ENCODE measurements at regions not wholly inside any gene's neighbourhood (a gene's known extent, or its start where the extent isn't known, plus 50 kb on each side); places are given as distances from the start of the nearest gene placed in this dataset.

GRCh38 chr5:155941340-155941739 is 385.6 kb upstream of the SGCD start:
- no peak overlapping the region for H3K4me2 ChIP-seq
- no peaks in the 10 kb centered on the region for H3K4me1 ChIP-seq
- no peaks in the 10 kb centered on the region for H3K27me3 ChIP-seq
- H3K36me3 ChIP-seq, result no peaks in the 10 kb centered on the region
- TF ChIP-seq Cebpa-rat (IDR thresholded peaks at IDR 0.05), result no peak
- H3K27ac ChIP-seq, result no peak overlapping the region
- H3K9ac ChIP-seq, result no peak overlapping the region
- no peaks in the 10 kb centered on the region for H4K20me1 ChIP-seq
- H3K4me3 ChIP-seq, result no peak overlapping the region
- H3K9me3 ChIP-seq, result no peaks in the 10 kb centered on the region

GRCh38 chr5:155943516-155944407 is 383.2 kb upstream of the SGCD start:
- Histone ChIP-seq H3K4me2 (no peak overlapping the region), H3K4me3 (no peak overlapping the region), H3K9me3 (no peaks in the 10 kb centered on the region), H3K27me3 (no peaks in the 10 kb centered on the region), H3K27ac (no peak overlapping the region), H3K9ac (no peak overlapping the region), H3K36me3 (no peaks in the 10 kb centered on the region), H4K20me1 (no peaks in the 10 kb centered on the region), H3K4me1 (no peaks in the 10 kb centered on the region)
- TF ChIP-seq Cebpa-rat (IDR thresholded peaks at IDR 0.05), result no peak

DNA sequence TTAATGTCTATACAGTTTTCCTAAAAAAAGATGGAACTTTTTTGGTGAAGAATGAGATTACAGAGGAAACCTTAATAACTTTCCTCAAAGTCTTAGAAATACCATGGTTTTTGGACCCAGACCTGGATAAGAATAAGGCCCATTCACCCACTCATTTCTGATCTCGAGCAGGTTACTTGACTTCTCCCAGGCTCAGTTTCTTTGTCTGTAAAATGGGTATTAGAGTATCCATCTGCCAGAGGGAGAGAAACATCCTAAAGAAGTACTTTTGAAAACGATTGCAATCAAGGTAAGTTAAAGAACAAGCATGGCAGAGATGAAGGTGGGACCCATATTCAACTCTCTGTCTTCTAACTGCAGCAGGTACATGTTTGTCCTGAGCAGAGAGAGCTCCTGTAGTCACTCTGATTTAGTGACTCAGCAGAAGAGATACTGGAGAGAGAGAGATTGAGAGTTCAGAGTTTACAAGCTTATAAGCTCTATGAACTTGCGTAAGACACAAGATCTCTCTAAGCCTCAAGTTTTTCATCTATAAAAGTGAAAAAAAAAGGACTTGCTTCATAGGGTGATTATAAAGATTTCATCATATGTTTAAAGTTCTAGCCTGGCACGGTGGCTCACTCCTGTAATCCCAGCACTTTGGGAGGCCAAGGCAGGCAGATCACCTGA is 379.4 kb upstream of the SGCD start:
- TF ChIP-seq Cebpa-rat (IDR thresholded peaks at IDR 0.05), result no peak
- H3K9ac ChIP-seq, result no peak overlapping the region
- no peak overlapping the region for H3K4me2 ChIP-seq
- no peak overlapping the region for H3K27ac ChIP-seq
- H3K27me3 ChIP-seq, result no peaks in the 10 kb centered on the region
- no peak overlapping the region for H3K4me3 ChIP-seq
- H3K4me1 ChIP-seq, result no peaks in the 10 kb centered on the region
- H3K36me3 ChIP-seq, result no peaks in the 10 kb centered on the region
- H4K20me1 ChIP-seq, result no peaks in the 10 kb centered on the region
- no peaks in the 10 kb centered on the region for H3K9me3 ChIP-seq

DNA sequence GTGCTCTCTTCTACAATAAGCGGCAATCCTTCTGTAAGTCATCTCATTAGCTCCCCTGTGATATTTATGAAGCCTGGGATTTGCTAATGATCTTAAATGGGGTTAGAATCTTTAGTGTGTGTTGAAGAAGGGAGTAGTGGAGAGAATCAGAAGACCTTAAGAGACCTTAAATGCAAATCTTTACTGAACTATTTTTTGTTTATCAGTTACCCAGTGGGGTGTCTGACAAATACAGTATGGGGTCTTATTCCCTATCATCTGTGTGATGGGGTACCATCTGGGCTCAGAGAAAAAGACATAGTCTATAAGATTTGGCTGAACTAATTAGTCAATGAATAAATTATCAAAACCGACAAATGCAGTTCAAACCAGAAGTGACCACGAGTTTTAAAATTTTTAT is 378.4 kb upstream of the SGCD start:
- Histone ChIP-seq H3K27me3 (no peaks in the 10 kb centered on the region), H3K4me1 (no peaks in the 10 kb centered on the region), H3K9ac (no peak overlapping the region), H3K27ac (no peak overlapping the region), H3K36me3 (no peaks in the 10 kb centered on the region), H3K4me3 (no peak overlapping the region), H3K4me2 (no peak overlapping the region), H3K9me3 (no peaks in the 10 kb centered on the region), H4K20me1 (no peaks in the 10 kb centered on the region)
- TF ChIP-seq Cebpa-rat (IDR thresholded peaks at IDR 0.05), result no peak

GRCh38 chr5:155952486-155953089 is 374.4 kb upstream of the SGCD start:
- H3K27me3 ChIP-seq, result no peaks in the 10 kb centered on the region
- H3K36me3 ChIP-seq, result no peaks in the 10 kb centered on the region
- H3K27ac ChIP-seq, result no peak overlapping the region
- H3K4me3 ChIP-seq, result no peak overlapping the region
- no peak overlapping the region for H3K4me2 ChIP-seq
- H3K9ac ChIP-seq, result no peak overlapping the region
- H3K4me1 ChIP-seq, result no peaks in the 10 kb centered on the region
- H3K9me3 ChIP-seq, result no peaks in the 10 kb centered on the region
- no peak for TF ChIP-seq Cebpa-rat (IDR thresholded peaks at IDR 0.05)
- no peaks in the 10 kb centered on the region for H4K20me1 ChIP-seq

DNA sequence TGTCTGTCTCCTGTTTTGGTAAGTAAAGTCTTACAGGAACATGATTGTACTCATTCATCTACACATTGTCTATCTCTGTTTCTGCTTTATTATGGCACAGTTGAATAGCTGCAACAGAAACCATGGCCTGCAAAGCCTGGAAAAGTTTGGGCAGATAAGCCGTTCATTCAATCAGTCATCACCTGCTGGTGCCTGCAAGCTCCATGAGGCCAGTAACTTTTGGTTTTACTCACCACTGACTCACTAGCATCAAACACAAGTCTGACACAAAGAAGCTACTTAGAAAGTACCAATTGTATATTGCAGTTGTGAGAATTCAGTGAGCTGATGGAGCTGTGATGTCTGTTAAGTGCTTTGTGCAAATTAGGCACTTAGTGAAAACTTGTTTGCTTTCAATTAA is 373.6 kb upstream of the SGCD start:
- Histone ChIP-seq H3K4me2 (no peak overlapping the region), H4K20me1 (no peaks in the 10 kb centered on the region), H3K27ac (no peak overlapping the region), H3K4me3 (no peak overlapping the region), H3K36me3 (no peaks in the 10 kb centered on the region), H3K9ac (no peak overlapping the region), H3K4me1 (no peaks in the 10 kb centered on the region), H3K27me3 (no peaks in the 10 kb centered on the region), H3K9me3 (no peaks in the 10 kb centered on the region)
- TF ChIP-seq Cebpa-rat (IDR thresholded peaks at IDR 0.05), result no peak

GRCh38 chr5:155954701-155955445 is 372.1 kb upstream of the SGCD start:
- H3K27ac ChIP-seq, result no peak overlapping the region
- no peaks in the 10 kb centered on the region for H4K20me1 ChIP-seq
- no peaks in the 10 kb centered on the region for H3K36me3 ChIP-seq
- H3K4me1 ChIP-seq, result no peaks in the 10 kb centered on the region
- no peak overlapping the region for H3K4me3 ChIP-seq
- no peak overlapping the region for H3K4me2 ChIP-seq
- no peaks in the 10 kb centered on the region for H3K9me3 ChIP-seq
- no peak overlapping the region for H3K9ac ChIP-seq
- H3K27me3 ChIP-seq, result no peaks in the 10 kb centered on the region
- TF ChIP-seq Cebpa-rat (IDR thresholded peaks at IDR 0.05), result no peak

- Histone ChIP-seq H3K27me3 (no peaks in the 10 kb centered on the region), H4K20me1 (no peaks in the 10 kb centered on the region), H3K4me2 (no peak overlapping the region), H3K4me1 (no peaks in the 10 kb centered on the region), H3K4me3 (no peak overlapping the region), H3K27ac (no peak overlapping the region), H3K9me3 (no peaks in the 10 kb centered on the region), H3K9ac (no peak overlapping the region), H3K36me3 (no peaks in the 10 kb centered on the region)
- no peak for TF ChIP-seq Cebpa-rat (IDR thresholded peaks at IDR 0.05)
Measured at GRCh38 chr5:155957884-155958283, 369.1 kb upstream of the SGCD start.

GRCh38 chr5:155959082-155959481 is 367.9 kb upstream of the SGCD start:
- TF ChIP-seq Cebpa-rat (IDR thresholded peaks at IDR 0.05), result no peak
- no peak overlapping the region for H3K4me2 ChIP-seq
- no peaks in the 10 kb centered on the region for H3K9me3 ChIP-seq
- H3K9ac ChIP-seq, result no peak overlapping the region
- no peaks in the 10 kb centered on the region for H3K36me3 ChIP-seq
- no peak overlapping the region for H3K27ac ChIP-seq
- H3K4me1 ChIP-seq, result no peaks in the 10 kb centered on the region
- H3K4me3 ChIP-seq, result no peak overlapping the region
- H4K20me1 ChIP-seq, result no peaks in the 10 kb centered on the region
- no peaks in the 10 kb centered on the region for H3K27me3 ChIP-seq

Data from BLaER1 (cell line).